SK-N-SH (cell line): ENCODE measurements at regions not wholly inside any gene's neighbourhood (a gene's known extent, or its start where the extent isn't known, plus 50 kb on each side); places are given as distances from the start of the nearest gene placed in this dataset.

Source experiments
- MAX ChIP-seq: IDR thresholded peaks from 2 replicates; pipeline ENCODE4 v1.4.0; 2012; ENCODE audit warnings: low read depth
- REST ChIP-seq: IDR thresholded peaks from 2 replicates; pipeline ENCODE4 v1.6.1; 2012; ENCODE audit warnings: mild to moderate bottlenecking, low read depth, low read length, moderate library complexity
- TF ChIP-seq, protein P1 (sequence below): fragments of 200-600 bp; sonication (generic); IDR thresholded peaks from 2 replicates; pipeline ENCODE4 v1.6.1; 2017; ENCODE audit warnings: antibody characterized with exemption, mild to moderate bottlenecking, moderate library complexity

DNA sequence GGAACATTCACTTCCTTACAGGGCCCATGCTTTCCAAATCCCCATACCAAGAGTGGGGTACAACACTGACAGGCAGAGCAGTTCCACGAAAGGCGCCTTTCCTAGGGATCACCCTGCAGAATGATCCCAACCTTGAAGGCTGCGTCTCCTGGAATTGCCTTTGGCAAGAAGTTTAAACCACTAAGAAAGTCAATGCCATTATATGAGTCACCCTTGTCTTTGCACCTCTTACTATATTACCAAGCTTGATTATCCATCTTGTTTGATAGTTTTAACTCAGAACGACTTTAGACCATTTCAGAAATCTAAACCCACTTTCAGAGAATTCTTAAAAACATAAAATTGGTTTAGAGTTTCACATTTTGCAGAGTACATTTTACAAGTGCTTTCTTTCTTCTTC is 282.1 kb downstream of the ARHGAP12 start:
- TF ChIP-seq, protein P1, sequence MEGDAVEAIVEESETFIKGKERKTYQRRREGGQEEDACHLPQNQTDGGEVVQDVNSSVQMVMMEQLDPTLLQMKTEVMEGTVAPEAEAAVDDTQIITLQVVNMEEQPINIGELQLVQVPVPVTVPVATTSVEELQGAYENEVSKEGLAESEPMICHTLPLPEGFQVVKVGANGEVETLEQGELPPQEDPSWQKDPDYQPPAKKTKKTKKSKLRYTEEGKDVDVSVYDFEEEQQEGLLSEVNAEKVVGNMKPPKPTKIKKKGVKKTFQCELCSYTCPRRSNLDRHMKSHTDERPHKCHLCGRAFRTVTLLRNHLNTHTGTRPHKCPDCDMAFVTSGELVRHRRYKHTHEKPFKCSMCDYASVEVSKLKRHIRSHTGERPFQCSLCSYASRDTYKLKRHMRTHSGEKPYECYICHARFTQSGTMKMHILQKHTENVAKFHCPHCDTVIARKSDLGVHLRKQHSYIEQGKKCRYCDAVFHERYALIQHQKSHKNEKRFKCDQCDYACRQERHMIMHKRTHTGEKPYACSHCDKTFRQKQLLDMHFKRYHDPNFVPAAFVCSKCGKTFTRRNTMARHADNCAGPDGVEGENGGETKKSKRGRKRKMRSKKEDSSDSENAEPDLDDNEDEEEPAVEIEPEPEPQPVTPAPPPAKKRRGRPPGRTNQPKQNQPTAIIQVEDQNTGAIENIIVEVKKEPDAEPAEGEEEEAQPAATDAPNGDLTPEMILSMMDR = no peak
- TF ChIP-seq REST (no peak), MAX (no peak)
